ENCODE measurements at regions not wholly inside any gene's neighbourhood (a gene's known extent, or its start where the extent isn't known, plus 50 kb on each side); places are given as distances from the start of the nearest gene placed in this dataset.

DNA sequence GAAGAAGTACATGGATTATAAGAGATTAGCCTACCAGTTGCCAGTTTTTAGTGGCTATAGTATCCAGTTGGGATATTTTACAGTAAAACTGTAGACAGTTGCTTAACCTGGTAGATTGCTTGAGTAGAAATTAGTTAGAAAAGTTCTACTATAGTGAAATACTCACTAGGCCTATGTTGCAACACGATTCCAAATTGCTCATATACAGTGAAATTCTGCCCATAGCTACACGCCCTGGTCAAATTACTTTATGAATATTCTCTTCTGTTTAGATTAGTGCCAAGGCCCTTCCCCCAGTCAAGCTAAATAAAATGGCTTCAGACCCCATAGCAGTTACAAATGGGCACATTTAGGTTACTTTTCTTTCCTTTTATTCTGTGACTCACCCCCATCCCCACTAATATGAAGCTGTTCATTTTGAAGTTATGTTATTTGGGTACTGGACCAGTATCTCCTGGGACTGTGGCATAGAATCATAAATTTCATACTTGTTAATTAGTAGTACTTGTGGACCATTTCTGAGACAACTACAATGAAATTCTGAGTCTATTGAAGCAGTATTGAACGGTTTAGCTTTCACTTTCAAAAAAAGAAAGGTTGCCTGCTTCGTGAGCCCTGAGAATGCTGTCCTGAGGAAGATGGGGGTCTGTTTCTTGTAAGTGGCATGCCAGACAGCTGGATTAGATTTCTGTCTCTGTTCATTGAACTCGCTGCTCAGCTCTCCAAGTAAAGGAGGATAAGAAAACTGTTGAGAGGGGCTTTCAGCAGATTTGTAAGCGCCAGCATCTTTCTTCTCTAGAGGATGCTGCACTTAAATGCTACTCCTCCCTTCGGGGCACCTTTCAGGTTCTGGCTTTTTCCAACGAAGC lies 65.8 kb upstream of the CFAP20DC start:
- DNase-seq = no peak

DNA sequence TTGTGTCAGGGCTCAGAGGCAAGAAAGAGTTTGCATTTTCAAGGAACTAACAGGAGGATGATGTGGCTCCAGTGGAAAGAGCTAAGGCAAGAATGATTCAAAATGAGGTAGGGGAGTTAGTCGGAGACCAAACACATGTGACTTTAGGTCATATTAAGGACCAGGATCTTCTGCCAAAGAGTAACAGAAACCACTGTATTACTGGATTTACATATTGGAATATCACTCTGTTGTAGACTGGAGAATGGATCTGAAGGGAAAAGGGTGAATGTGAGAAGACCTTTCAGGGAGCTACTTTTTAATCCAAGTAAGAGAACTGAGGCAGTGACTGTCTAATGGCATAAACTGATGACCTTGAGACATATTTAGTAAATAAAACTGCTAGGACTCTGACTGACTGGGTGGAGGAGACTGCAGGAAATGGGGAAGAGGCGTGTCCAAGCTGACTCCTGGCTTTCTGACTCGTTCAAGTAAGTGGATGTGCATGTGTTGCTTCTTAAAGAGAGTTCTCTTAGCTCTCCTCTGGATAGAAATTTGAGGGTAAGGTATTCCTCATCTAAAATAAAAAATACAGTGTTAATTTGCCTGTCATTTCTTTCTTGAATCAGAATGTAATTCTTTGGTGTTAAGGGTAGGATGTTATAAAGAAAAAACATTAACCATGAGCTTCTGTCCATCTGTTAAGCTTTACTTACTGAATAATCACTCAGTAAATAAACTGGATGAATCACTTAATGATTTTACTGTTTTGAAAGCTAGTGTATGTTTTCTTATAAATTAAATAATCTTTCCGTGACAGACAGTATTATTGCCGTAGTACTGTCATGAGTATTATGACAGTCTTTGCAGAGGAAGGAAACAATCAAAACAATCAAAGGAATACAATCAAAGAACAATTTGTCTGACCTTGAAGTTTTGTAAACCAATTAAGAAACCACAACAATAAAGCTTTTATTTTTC lies 58.3 kb upstream of the CFAP20DC start:
- no peak for DNase-seq

DNA sequence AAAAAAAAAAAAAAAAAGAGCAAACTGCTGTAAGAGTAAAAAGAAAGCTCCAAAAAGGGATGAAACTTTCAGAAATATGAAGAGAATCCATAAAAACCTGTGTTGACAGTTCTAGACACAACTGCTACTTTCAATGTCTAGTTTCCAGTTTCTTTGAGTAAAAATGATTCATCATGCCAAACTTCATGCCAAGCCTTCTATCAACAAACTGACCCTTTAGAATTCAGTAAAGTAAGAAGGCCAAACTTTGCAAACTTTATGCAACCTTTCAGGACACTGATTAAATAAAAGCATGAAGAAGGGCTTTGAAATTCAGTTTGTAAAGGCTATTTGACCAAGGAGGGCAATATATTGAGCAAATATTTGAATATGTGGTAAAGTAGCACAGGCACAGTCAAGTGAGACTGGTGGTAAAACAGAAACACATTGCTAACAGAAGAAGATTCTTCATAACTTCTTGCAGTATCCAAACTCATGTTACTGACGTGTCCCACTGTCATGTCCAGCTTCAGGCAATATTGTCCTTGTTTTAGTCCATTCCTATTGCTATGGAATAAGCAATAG lies 56.3 kb upstream of the CFAP20DC start:
- DNase-seq = no peak

DNA sequence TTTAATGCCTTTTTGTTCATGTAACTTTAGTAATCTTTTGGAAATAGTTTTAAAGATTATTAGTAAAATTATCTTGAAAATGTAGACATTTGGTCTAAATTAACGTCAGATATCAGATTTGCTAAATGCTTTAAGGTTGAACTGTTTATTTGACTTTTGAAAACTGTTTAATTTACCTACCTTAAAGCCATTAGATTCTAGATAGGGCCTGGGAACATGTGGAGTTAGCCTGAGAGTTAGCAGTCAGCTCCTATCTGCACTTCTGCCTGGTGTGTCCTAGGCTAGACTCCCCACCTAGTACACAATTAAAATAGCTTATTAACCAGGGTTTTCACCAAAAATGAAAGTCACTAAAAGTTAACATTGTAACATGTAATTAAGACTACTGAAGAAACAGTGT lies 53.7 kb upstream of the CFAP20DC start:
- no peak for DNase-seq

DNA sequence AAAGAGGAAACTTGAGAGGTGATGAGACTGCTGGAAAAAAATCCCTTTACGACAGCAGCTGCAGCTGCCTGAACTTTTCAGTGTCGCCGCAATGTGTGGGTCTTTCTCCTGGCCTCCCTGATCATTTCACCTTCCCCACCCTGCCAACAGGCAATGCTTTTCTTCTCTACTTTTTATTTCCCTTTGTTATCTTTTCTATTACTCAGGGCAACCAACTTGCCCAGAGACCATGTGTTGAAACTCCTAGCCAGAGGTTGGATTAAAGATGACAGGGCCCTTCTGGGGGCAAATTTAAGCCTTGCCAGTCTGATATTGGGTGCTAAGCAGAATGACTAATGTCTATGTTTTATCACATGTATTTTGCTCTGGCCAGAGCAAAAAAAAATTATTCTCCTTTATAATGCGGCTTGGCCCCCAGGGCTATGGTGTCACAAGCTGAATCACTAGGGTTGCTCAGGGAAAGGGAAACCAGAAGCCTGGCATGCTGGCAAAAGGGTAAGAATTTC lies 51.5 kb upstream of the CFAP20DC start:
- no peak for DNase-seq
